Vagina (tissue), 2 donors: ENCODE measurements at regions not wholly inside any gene's neighbourhood (a gene's known extent, or its start where the extent isn't known, plus 50 kb on each side); places are given as distances from the start of the nearest gene placed in this dataset.

Experiments used
- CTCF ChIP-seq, 3 experiments: fragments of 450-650 bp in 2 of 3; fragments of 200-600 bp in 1 of 3; sonication (generic) in 1 of 3; IDR thresholded peaks; one replicate each; pipeline ENCODE4 v1.5.1; 2017 to 2019; ENCODE audit warnings: antibody characterized with exemption in 3 of 3, mild to moderate bottlenecking in 2 of 3, moderate library complexity in 2 of 3
- POLR2AphosphoS5 ChIP-seq, 2 donors: sonication (generic); formaldehyde crosslinking; IDR thresholded peaks; one replicate each; pipeline ENCODE4 v1.9.0; 2017; ENCODE audit warnings: antibody characterized with exemption in 2 of 2, mild to moderate bottlenecking in 2 of 2, low read depth in 1 of 2; ENCODE audit not compliant: insufficient read depth in 1 of 2

GRCh38 chr2:72036173-72036545 lies 111.5 kb downstream of the CYP26B1 start:
- no peak for TF ChIP-seq CTCF (IDR thresholded peaks at IDR 0.05)
- TF ChIP-seq POLR2AphosphoS5 (IDR thresholded peaks at IDR 0.05; ENCODE audit: insufficient read depth in 1 of 2, low read depth in 1 of 2): no peak
